Breast epithelium (tissue), 3 donors: ENCODE measurements at regions not wholly inside any gene's neighbourhood (a gene's known extent, or its start where the extent isn't known, plus 50 kb on each side); places are given as distances from the start of the nearest gene placed in this dataset.

ENCODE experiments used
- CTCF ChIP-seq, 3 donors: fragments of 450-650 bp; IDR thresholded peaks; one replicate each; pipeline ENCODE4 v1.5.1; 2016 to 2017; ENCODE audit warnings: antibody characterized with exemption in 3 of 3, mild to moderate bottlenecking in 3 of 3, moderate library complexity in 3 of 3
- POLR2A ChIP-seq: fragments of 450-650 bp; IDR thresholded peaks from one replicate; pipeline ENCODE4 v1.6.1; 2016; ENCODE audit warnings: antibody characterized with exemption, mild to moderate bottlenecking, moderate library complexity

- TF ChIP-seq CTCF (IDR thresholded peaks at IDR 0.05) (no peak), POLR2A (no peak)
Measured at GRCh38 chr11:92101920-92102319, 122.7 kb upstream of the FAT3 start.
